ENCODE measurements at regions not wholly inside any gene's neighbourhood (a gene's known extent, or its start where the extent isn't known, plus 50 kb on each side); places are given as distances from the start of the nearest gene placed in this dataset.

- peak; percentile 15 for DNase-seq (ENCODE audit: low read depth)
- H3K4me3 ChIP-seq (ENCODE audit: control insufficient read depth, low read depth, low read length): peak overlapping the region; percentile 14
- no peak for TF ChIP-seq CTCF (conservative IDR thresholded peaks at IDR 0.05; ENCODE audit: control insufficient read depth, insufficient read depth, low read depth, low read length)
These were observed 467.1 kb upstream of the ST8SIA4 start for GRCh38 chr5:101370181-101370580.

GRCh38 chr5:101364469-101364868 is 461.4 kb upstream of the ST8SIA4 start:
- peak; percentile 70 for DNase-seq (ENCODE audit: low read depth)
- no peak for TF ChIP-seq CTCF (conservative IDR thresholded peaks at IDR 0.05; ENCODE audit: control insufficient read depth, insufficient read depth, low read depth, low read length)
- H3K4me3 ChIP-seq (ENCODE audit: control insufficient read depth, low read depth, low read length): no peak overlapping the region

GRCh38 chr5:101362067-101362466 is 459.0 kb upstream of the ST8SIA4 start:
- TF ChIP-seq CTCF (conservative IDR thresholded peaks at IDR 0.05; ENCODE audit: control insufficient read depth, insufficient read depth, low read depth, low read length): no peak
- H3K4me3 ChIP-seq (ENCODE audit: control insufficient read depth, low read depth, low read length): no peak overlapping the region
- DNase-seq (ENCODE audit: low read depth): no peak

GRCh38 chr5:101346906-101347305 is 443.8 kb upstream of the ST8SIA4 start:
- no peak for DNase-seq (ENCODE audit: low read depth)
- no peak overlapping the region for H3K4me3 ChIP-seq (ENCODE audit: control insufficient read depth, low read depth, low read length)
- TF ChIP-seq CTCF (conservative IDR thresholded peaks at IDR 0.05; ENCODE audit: control insufficient read depth, insufficient read depth, low read depth, low read length): no peak

- no peak overlapping the region for H3K4me3 ChIP-seq (ENCODE audit: control insufficient read depth, low read depth, low read length)
- DNase-seq (ENCODE audit: low read depth): no peak
- no peak for TF ChIP-seq CTCF (conservative IDR thresholded peaks at IDR 0.05; ENCODE audit: control insufficient read depth, insufficient read depth, low read depth, low read length)
These were observed 443.4 kb upstream of the ST8SIA4 start for GRCh38 chr5:101346447-101346846.

- no peak for DNase-seq (ENCODE audit: low read depth)
- TF ChIP-seq CTCF (conservative IDR thresholded peaks at IDR 0.05; ENCODE audit: control insufficient read depth, insufficient read depth, low read depth, low read length): no peak
These were observed 435.1 kb upstream of the ST8SIA4 start for GRCh38 chr5:101338226-101338625.

GRCh38 chr5:101327816-101328215 is 424.7 kb upstream of the ST8SIA4 start:
- TF ChIP-seq CTCF (conservative IDR thresholded peaks at IDR 0.05; ENCODE audit: control insufficient read depth, insufficient read depth, low read depth, low read length): no peak
- peak; percentile 3 for DNase-seq (ENCODE audit: low read depth)
- H3K4me3 ChIP-seq (ENCODE audit: control insufficient read depth, low read depth, low read length): no peak overlapping the region

More at GRCh38 chr5:101338226-101338625, 435.1 kb upstream of the ST8SIA4 start:
- H3K4me3 ChIP-seq (ENCODE audit: control insufficient read depth, low read depth, low read length): no peak overlapping the region

All from fibroblast of mammary gland (primary cell).